HG02678 (cell line): ENCODE measurements at regions not wholly inside any gene's neighbourhood (a gene's known extent, or its start where the extent isn't known, plus 50 kb on each side); places are given as distances from the start of the nearest gene placed in this dataset.

Source experiments
- ATAC-seq: cut with Tn5 transposase; IDR thresholded peaks from one replicate; pipeline ENCODE4 v1.9.1; 2021; ENCODE audit warnings: mild to moderate bottlenecking, moderate library complexity; ENCODE audit not compliant: unreplicated experiment

DNA sequence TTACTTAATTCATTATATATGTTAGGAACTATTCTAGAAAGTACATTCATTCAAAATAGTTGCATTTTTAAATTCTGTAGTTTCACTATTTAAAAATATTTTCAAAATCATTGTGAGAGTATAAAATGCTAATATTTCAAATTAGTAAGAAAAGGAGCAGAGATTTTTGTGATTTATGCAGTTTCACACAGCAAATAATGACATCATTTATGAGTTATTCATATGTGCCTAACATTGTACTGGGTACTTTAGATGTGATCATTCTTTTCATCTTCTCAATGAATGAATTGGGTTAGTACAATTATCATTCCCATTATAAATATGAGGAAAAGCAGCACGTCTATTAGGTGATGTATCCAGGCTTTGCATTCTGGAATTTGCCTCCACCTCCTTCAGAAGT is 1451.0 kb upstream of the IGFBP7 start:
- no peak for ATAC-seq

DNA sequence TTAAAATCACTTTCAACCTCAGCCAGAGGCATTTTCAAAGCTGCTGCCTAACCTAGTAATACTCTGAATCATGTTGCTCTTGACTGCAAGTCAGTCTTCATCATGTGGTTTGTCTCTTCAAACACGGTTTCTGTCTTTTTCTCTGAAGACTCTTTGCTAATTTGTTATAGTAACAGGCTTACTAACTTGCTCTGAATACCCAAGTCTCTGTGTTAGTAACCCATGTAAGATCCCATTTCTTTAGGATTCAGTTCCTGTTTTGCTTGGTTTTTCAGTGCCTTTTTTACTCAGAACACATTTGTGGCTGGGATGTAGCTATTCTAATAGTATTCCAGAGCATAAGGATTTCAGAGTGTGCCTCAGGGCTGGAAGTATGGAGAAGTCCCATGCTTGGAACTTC is 1450.6 kb upstream of the IGFBP7 start:
- no peak for ATAC-seq

DNA sequence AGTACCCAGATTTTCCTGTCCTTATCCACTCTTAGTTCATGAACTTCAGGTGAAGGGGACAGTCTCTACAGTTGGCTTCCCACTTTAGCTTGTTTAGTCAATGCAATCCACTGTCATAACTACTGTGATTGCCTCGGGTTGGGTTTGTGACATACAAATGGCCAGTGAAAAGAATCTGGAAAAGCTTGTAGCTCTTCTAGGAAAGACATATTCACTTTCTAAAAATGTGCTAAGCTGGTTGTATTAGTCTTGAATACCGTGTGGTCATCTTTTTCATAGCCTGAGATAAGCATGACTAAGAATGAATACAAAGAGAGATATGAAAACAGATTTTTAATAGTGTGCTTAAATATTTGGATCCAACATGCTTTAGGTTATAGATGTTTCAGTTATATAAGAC is 1443.5 kb upstream of the IGFBP7 start:
- ATAC-seq: no peak

DNA sequence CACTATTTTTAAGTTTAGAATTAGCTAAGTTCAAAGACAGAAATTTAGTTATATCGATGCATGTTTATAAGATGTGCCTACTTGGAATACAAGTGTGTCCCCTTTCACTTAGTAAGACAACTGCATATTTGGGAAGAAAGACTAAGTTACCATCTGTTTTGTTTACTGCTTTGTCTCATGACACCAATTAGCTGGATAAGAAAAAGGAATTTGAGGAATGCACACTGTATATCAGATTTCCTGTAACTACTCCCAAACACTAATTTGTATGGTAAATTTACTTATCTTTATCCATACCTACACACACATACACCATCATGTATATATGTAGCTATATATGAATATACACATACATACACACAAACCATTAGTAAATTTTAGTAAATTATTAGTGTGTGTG is 1442.8 kb upstream of the IGFBP7 start:
- ATAC-seq: no peak

DNA sequence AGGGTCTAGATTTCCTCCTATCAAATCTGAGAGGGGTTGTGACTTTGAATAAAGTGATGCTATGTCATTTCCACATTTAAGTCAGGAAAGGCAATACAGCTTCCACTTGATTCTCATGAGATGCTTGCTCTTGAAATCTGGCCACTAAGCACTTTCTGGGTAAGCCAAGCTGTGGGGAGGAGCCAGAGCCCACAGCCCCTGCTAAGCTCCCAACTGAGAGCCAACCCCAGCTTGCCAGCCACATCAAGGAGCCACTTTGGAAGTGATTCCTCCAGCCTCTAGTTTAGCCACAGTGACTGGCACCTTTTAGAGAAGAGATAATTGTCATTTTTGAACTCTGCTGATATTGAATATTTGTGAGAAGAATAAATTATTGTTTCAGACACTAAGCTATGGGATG is 1441.5 kb upstream of the IGFBP7 start:
- no peak for ATAC-seq

DNA sequence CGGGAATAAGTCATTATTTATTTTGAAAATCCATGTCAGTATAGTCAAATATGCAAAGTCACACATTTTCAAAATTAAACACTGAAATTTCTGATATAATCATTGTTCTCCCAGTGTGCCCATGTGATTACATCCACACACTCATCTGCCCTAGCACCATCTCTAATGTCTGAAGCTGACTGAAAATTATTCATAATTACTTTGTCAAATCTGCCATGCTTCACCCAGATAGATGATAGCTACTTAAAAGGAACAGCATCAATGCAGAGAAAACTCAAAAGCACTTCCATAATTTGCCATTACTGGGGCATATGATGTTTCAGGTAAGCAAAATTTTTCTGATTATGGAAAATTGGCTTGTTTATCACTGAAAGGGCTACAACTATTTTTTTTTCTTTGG is 1433.3 kb upstream of the IGFBP7 start:
- ATAC-seq: no peak

DNA sequence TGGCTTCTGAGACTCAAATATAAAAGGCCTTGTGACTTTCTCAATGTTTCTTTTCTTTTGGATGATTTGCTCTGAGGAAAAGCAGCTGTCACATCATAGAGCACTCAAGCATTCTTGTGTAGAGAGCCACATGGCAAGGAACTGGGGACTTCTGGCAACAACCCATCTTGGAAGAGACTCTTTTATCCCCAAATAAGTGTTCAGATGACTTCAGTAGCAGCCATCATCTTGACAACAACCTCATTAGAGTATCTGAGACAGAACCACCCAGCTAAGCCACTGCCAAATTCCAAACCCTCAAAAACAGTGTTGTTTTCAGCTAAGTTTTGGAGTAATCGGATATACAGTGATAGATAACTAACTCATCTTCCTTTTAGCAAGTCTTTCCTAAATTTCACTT is 1431.7 kb upstream of the IGFBP7 start:
- no peak for ATAC-seq

DNA sequence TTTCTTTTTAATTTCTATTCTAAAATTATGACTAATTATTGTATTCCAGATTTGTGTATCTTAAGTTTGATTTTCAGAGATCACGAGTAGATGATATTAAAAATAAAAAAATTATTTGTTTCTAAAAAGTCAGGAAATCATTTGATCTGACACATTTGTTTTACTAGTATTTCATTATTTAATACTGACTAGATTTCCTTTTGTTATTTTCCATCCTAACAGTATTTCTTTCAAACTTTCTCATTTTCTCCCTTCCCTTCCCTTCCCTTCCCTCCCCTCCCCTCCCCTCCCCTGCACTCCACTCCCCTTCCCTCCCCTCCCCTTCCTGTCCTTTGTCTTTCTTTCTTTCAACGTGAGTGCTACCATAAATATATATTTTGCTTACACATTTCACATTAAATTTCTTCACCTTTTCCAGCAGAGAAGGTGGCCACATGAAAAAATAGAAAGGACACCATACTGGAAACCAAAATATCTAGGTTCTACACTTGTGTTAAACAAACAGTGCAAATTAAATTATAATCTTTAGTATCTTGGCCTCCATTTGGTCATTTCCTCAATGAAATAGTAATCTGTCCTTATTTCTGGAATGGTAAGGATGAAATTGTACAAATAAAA is 1412.7 kb upstream of the IGFBP7 start:
- no peak for ATAC-seq

DNA sequence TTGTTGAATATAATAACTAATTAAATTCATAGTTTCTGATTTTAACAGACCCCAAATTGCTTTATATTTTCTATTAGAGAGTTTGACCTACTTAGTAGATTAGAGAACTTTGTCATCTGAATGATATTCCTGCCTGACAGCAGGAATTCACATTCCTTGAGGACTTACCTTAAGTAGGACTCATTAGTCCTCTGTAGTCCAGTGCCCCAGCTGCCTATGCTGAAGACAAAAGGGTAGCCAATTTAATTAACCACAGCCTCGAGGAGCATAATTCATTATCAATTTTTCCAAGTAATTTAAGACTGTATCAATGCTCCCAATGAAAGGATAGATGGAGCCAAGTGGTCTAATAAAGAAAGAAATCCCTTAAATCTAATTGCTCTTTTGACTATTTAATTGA is 1405.0 kb upstream of the IGFBP7 start:
- no peak for ATAC-seq

DNA sequence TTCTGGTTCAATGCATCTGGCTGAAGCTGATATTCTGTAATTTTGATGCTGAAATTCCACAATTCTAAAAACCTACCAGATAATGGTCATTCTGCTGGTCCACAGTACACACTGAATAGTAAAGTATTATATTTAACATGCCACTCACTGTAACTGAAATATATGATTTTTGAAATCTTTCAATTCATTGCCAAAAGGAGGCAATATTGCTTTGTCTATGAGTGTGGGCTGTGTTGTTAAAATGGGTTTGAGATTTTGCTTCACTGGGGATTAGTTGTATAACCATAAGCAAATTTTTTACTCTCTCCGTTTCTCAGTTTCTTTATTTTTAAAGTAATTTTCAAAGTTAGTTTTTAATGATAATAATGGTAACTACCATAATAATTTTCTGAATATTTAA is 1404.1 kb upstream of the IGFBP7 start:
- ATAC-seq: no peak

DNA sequence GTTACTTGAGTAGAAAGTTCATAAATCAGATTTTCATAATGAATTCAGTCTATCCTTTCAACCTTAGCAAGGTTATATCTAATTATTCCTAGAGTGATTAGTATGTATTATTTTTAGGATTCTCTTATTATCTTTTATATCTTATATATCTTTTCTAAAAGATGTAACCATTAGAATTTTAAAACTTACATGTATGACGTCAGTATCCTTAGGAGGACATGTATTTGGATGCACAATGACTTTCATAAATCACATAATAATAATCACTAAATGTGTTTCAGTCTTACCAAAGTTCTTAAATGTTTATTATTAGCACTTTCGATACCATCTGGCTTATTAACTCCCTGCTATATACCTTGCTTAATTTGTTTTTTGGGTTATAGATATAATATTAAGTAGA is 1400.5 kb upstream of the IGFBP7 start:
- no peak for ATAC-seq

DNA sequence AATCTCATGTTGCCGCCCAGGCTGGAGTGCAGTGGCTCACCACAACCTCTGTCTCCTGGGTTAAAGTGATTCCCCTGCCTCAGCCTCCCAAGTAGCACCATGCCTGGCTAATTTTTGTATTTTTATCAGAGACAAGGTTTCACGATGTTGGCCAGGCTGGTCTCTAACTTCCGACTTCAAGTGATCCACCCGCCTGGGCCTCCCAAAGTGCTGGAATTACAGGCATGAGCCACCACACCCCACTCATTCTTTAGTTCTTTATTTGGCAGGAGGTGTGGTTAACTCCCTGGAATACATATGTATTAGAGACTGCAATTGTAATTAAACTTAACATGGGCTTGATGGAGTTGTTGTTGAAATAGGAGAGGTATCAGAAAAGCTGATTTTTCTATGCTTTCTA is 1396.9 kb upstream of the IGFBP7 start:
- ATAC-seq: no peak

DNA sequence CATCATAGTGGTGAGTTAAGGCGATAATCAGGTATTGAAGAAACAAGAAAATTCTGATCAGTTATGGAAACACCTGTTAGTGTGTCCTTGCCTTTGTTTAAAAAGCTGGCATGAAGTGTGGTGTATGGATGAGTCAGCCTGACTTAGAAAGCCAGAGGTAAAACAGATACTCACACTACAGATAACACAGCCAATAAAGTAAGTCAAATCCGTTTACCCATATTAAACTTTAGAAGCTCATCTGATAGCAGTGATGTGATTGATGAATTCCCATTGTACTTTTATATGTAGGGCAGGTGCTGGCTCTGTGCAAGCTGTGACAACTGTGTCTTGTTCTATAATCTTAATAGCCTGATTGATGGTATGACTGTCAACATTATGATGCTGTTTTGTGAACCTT is 1392.7 kb upstream of the IGFBP7 start:
- no peak for ATAC-seq

DNA sequence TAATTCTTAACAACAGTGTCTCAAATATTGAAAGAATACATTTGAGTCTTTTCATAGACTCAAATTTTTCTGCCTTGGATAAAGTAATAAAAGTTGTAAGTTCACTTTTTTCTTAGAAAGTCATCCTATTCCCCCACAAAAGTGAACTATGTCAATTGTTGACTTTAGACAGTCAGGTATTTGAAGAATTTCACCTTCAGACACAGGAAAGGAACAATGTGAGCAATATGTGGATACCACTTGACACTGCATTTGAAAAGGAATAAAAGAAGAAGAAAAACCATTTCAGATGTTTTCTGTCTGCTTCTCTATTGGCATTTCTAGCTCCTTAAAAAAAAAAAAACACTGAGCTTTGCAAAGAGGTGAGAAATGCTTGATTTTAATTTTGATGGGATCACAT is 1389.0 kb upstream of the IGFBP7 start:
- ATAC-seq: no peak

DNA sequence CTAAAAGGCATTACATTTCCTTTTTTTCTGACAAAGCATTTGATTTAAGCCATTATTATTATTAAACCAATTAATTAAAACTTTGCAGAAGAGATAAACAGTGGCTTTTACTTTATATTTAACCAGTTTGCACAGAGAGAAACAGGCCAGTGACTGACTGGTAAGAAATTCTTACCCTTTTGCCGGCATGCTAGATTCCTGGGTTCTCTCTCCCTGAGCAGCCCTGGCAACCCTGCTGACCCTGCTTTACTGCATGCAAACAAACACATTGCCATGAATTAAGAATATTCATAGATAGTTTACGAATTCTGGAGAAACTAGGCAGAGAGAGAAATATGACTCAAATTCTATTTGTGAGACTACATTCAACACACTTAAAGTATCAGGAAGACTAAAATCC is 1381.4 kb upstream of the IGFBP7 start:
- ATAC-seq: no peak

DNA sequence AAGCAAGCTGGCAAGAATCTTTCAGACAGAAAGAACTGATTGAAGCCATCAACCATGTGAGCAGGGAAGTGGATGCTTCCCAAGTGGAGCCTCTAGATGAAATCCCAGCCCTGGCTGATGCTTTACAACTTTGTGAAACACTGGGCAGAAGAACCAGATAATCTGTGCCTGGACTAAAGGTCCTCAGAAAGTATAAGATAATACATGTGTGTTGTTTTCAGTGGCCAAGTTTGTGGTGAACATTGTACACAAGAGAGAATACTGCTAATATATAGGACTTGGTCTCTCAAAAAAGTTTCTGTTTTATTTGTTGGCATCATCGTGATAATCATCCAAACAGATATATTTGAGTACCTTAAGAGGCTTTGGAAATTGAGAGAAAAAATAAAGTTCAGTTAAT is 1367.8 kb upstream of the IGFBP7 start:
- ATAC-seq: no peak

DNA sequence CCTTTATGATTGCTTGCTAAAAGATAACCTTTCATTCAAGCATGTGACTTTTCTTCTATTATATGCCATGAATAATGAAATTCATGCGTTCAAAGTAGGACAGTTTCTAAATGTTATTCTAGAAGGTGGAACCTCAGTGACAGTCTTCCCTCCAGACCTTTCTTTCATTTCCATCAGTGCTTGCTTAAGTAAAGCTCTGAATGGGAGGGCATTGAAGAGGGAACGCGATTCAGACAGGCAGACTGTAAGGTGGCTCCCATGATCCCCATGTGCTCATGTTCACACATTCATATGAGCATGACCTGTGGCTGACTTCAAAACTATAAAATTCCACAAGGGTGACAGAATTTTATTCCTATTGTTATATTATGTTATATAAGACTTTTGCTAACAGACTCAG is 1367.3 kb upstream of the IGFBP7 start:
- ATAC-seq: no peak

DNA sequence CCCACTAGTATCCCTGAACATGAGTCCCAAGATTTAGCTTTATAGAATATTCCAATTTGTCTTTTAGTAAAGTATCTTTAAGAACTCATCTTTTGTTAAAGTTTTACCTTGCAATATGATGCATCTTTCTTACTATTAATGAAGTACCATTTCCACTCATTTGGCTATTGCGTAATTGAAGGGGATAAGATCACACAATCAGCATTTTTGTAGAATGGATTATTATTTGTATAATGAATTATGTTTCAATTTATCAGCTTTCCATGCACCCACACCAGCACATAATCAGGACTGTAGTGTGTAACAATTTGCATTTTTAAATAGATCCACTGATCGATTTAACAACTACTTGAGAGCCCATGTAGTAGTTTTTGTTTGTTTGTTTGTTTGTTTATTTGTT is 1364.9 kb upstream of the IGFBP7 start:
- no peak for ATAC-seq

DNA sequence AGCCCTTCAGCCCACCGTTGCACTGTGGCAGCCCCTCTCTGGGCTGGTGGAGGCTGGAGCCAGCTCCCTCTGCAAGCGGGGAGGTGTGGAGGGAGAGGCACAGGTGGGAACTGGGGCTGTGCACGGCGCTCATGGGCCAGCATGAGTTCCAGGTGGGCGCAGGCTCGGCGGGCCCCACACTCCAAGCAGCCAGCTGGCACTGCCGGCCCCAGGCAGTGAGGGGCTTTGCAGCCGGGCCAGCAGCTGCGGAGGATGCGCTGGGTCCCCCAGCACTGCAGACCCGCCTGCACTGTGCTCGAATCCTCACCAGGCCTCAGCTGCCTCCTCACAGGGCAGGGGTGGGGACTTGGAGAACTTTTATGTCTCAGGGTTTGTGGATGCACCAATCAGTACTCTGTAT is 1354.8 kb upstream of the IGFBP7 start:
- ATAC-seq: no peak

DNA sequence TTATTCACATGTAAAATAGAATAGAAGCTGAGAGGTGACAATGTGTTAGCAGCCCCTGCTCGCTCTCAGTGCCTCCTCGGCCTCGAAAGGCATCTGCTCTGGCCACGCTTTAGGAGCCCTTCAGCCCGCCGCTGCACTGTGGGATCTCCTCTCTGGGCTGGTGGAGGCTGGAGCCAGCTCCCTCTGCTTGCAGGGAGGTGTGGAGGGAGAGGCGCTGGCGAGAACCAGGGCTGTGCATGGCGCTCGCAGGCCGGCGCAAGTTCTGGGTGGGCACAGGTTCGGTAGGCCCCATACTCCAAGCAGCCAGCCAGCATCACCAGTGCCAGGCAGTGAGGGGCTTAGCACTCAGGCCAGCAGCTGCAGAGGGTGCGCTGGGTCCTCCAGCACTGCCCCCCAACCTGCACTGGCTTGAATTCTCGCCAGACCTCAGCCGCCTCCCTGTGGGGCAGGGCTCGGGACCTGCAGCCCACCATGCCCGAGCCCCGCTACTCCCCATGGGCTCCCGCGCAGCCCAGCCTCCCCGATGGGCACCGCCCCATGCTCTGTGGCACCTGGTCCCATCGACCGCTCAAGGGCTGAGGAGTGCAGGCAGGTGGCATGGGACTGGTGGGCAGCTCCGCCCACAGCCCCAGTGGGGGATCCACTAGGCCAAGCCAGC is 1346.7 kb upstream of the IGFBP7 start:
- no peak for ATAC-seq

DNA sequence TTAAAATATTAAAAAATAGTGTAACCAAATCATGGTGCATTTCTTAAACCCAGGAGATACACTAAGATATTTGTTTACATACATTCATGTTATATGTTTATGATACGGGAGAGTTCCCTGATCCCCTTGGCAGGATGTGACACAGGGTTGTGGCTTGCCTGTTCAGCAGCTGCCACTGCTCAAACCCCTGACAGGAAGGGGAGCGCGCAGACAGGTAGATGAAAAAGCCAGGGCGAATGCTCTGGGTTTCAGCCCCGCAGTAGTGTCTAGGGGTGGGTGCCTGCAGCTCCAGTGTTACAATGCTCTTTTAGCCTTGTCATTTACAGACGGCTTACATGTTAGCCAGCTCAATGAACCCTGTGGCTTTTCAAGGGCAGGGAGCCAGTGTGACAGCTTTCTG is 1343.8 kb upstream of the IGFBP7 start:
- ATAC-seq: peak; percentile 94

DNA sequence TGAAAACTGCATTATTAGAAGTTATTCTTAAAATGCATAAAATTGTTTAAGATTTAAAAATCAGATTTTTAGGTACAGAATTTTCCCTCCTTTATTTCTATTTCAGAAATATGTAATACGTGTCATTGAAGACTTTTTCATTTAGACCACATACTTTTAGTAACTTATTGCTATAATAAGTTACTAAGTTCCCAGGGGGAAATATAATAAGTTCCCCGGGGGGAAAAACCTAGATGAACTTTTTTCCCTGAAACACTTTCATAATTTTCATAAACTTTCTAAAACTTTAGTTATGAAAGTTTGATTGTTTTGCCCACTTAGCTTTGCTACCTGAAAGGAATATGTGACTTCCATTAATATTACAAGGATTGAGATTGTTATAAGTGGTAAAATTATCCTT is 1341.5 kb upstream of the IGFBP7 start:
- no peak for ATAC-seq

DNA sequence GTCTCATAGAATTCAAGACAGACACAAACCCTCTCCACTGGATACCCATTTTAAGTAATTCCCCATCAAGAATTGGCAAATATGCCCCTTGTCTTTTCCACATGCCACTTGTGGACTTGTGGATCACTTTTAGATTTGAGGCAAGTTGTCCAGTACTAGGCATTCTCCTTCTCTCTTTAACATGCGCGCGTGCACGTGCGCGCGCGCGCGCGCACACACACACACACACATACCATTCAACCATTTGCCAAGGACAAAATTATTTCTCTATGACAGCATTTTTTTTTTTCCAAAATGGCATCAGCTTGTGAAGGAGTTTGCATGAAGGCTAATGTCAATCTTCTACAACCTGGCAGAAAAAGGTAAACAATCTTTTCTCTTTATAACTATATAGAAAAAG is 1325.7 kb upstream of the IGFBP7 start:
- no peak for ATAC-seq
